MM.1S (cell line): ENCODE measurements at regions not wholly inside any gene's neighbourhood (a gene's known extent, or its start where the extent isn't known, plus 50 kb on each side); places are given as distances from the start of the nearest gene placed in this dataset.

Source experiments
- DNase-seq: peaks from one replicate; pipeline ENCODE4 v3.0.0-alpha.2; 2015
- H2AFZ ChIP-seq: fragments of 300-600 bp; sonication (generic); 2 replicates; pipeline ENCODE4 v1.6.0; 2016; ENCODE audit warnings: antibody characterized with exemption, low read length
- H3F3A ChIP-seq: fragments of 300-600 bp; sonication (generic); 2 replicates; pipeline ENCODE4 v1.6.1; 2016; ENCODE audit warnings: mild to moderate bottlenecking, antibody characterized with exemption, low read length, moderate library complexity, mixed read lengths; ENCODE audit not compliant: insufficient read depth
- H3K27ac ChIP-seq: fragments of 300-600 bp; sonication (generic); 2 replicates; pipeline ENCODE4 v1.5.1; 2016; ENCODE audit warnings: mild to moderate bottlenecking, low read length
- H3K27me3 ChIP-seq: fragments of 300-600 bp; sonication (generic); replicated peaks from 2 replicates; pipeline ENCODE4 v1.6.0; 2016; ENCODE audit warnings: low read length; ENCODE audit not compliant: insufficient read depth
- H3K36me3 ChIP-seq: fragments of 300-600 bp; sonication (generic); replicated peaks from 2 replicates; pipeline ENCODE4 v1.6.1; 2016; ENCODE audit warnings: mild to moderate bottlenecking, low read length, mixed read lengths; ENCODE audit not compliant: insufficient read depth
- H3K4me1 ChIP-seq: fragments of 300-600 bp; sonication (generic); 2 replicates; pipeline ENCODE4 v1.6.1; 2016; ENCODE audit warnings: low read length, mixed read lengths
- H3K4me2 ChIP-seq: fragments of 300-600 bp; sonication (generic); 2 replicates; pipeline ENCODE4 v1.6.0; 2016; ENCODE audit warnings: low read depth, low read length
- H3K4me3 ChIP-seq: fragments of 300-600 bp; sonication (generic); 2 replicates; pipeline ENCODE4 v1.5.1; 2016; ENCODE audit warnings: low read length, mixed read lengths
- H3K79me2 ChIP-seq: fragments of 300-600 bp; sonication (generic); 2 replicates; pipeline ENCODE4 v1.6.1; 2016; ENCODE audit warnings: mixed run types, low read length, mixed read lengths
- H3K9ac ChIP-seq: fragments of 300-600 bp; sonication (generic); 2 replicates; pipeline ENCODE4 v1.6.1; 2016; ENCODE audit warnings: low read length, mixed read lengths
- H3K9me2 ChIP-seq: fragments of 300-600 bp; sonication (generic); replicated peaks from 2 replicates; pipeline ENCODE4 v1.6.1; 2016; ENCODE audit warnings: mild to moderate bottlenecking, low read length, mixed read lengths; ENCODE audit not compliant: insufficient read depth
- H3K9me3 ChIP-seq: fragments of 300-600 bp; sonication (generic); replicated peaks from 2 replicates; pipeline ENCODE4 v1.6.1; 2016; ENCODE audit warnings: mild to moderate bottlenecking, low read length, mixed read lengths; ENCODE audit not compliant: insufficient read depth
- H4K20me1 ChIP-seq: fragments of 300-600 bp; sonication (generic); 2 replicates; pipeline ENCODE4 v1.6.1; 2016; ENCODE audit warnings: mild to moderate bottlenecking, low read length, moderate library complexity, mixed read lengths; ENCODE audit not compliant: insufficient read depth
- CTCF ChIP-seq: fragments of 300-600 bp; sonication (generic); IDR thresholded peaks from 2 replicates; pipeline ENCODE4 v1.5.1; 2016; ENCODE audit warnings: antibody characterized with exemption, low read length, mixed read lengths
- EZH2 ChIP-seq: fragments of 300-600 bp; sonication (generic); optimal IDR thresholded peaks from 2 replicates; pipeline ENCODE3; 2017; ENCODE audit warnings: low read depth, mild to moderate bottlenecking, antibody characterized with exemption, low read length, mixed read lengths
- EZH2phosphoT487 ChIP-seq: fragments of 300-600 bp; sonication (generic); IDR thresholded peaks from 2 replicates; pipeline ENCODE4 v1.6.1; 2018; ENCODE audit warnings: antibody characterized with exemption, low read length

- H3K4me3 ChIP-seq: no peak overlapping the region
- TF ChIP-seq EZH2: no peak
- TF ChIP-seq CTCF: no peak
- no peak for TF ChIP-seq EZH2phosphoT487
Measured at GRCh38 chr9:25129537-25129936, 548.7 kb downstream of the TUSC1 start.

GRCh38 chr9:25121811-25122210 lies 556.4 kb downstream of the TUSC1 start:
- Histone ChIP-seq H2AFZ (no peak overlapping the region), H3K27ac (no peak overlapping the region), H3K4me1 (no peaks in the 10 kb centered on the region), H3K9me2 (no peaks in the 10 kb centered on the region), H3K27me3 (no peaks in the 10 kb centered on the region), H3K4me3 (no peak overlapping the region), H4K20me1 (no peaks in the 10 kb centered on the region), H3K9me3 (no peaks in the 10 kb centered on the region), H3F3A (no peaks in the 10 kb centered on the region), H3K36me3 (no peaks in the 10 kb centered on the region), H3K9ac (no peak overlapping the region), H3K79me2 (no peaks in the 10 kb centered on the region), H3K4me2 (no peak overlapping the region)
- DNase-seq: no peak
- TF ChIP-seq EZH2phosphoT487: no peak
- no peak for TF ChIP-seq CTCF
- TF ChIP-seq EZH2: no peak

More at GRCh38 chr9:25129537-25129936, 548.7 kb downstream of the TUSC1 start:
- Histone ChIP-seq H3K9me3 (no peaks in the 10 kb centered on the region), H3K4me1 (no peaks in the 10 kb centered on the region), H3K79me2 (no peaks in the 10 kb centered on the region), H3F3A (no peaks in the 10 kb centered on the region), H3K27me3 (no peaks in the 10 kb centered on the region), H3K9ac (no peak overlapping the region), H4K20me1 (no peaks in the 10 kb centered on the region), H3K4me2 (no peak overlapping the region), H3K27ac (no peak overlapping the region), H2AFZ (no peak overlapping the region), H3K9me2 (no peaks in the 10 kb centered on the region), H3K36me3 (no peaks in the 10 kb centered on the region)
- DNase-seq: no peak

GRCh38 chr9:25119041-25119440 lies 559.2 kb downstream of the TUSC1 start:
- Histone ChIP-seq H3K27ac (no peak overlapping the region), H3K79me2 (no peaks in the 10 kb centered on the region), H3K36me3 (no peaks in the 10 kb centered on the region), H4K20me1 (no peaks in the 10 kb centered on the region), H3F3A (no peaks in the 10 kb centered on the region), H3K4me1 (no peaks in the 10 kb centered on the region), H2AFZ (no peak overlapping the region), H3K27me3 (no peaks in the 10 kb centered on the region), H3K9me3 (no peaks in the 10 kb centered on the region), H3K4me2 (no peak overlapping the region), H3K9me2 (no peaks in the 10 kb centered on the region), H3K9ac (no peak overlapping the region), H3K4me3 (no peak overlapping the region)
- no peak for DNase-seq
- TF ChIP-seq CTCF (no peak), EZH2phosphoT487 (no peak), EZH2 (no peak)
